A549 (cell line): ENCODE measurements at regions not wholly inside any gene's neighbourhood (a gene's known extent, or its start where the extent isn't known, plus 50 kb on each side); places are given as distances from the start of the nearest gene placed in this dataset.
"Not testable (repeated sequence)": the region's sequence is repeated elsewhere in the genome, so short reads cannot be mapped to it uniquely, and the experiment has no call there.

Source experiments
- ATAC-seq, 2 experiments: fragments of 200-7000 bp in 1 of 2; fragments of >200 bp in 1 of 2; cut with Nextera tagmentation in 1 of 2; cut with Tn5 transposase in 1 of 2; 3 replicates each; pipeline versions ENCODE4 v1.8.0 to v1.9.1; 2018 to 2020; ENCODE audit warnings: mild to moderate bottlenecking in 1 of 2, moderate library complexity in 1 of 2
- CTCF ChIA-PET: fragments of 300-600 bp; sonication (Branson Sonifier 250); formaldehyde crosslinking; extraction: SDS; loops from one replicate; lab custom pipeline; 2021; ENCODE audit warnings: antibody characterized with exemption, inconsistent platforms; lab: Yijun Ruan, JAX
- POLR2A ChIA-PET: fragments of 350-600 bp; formaldehyde crosslinking; extraction: SDS; loops from one replicate; lab custom pipeline; 2021; ENCODE audit warnings: antibody characterized with exemption, inconsistent platforms; lab: Yijun Ruan, JAX
- DNase-seq, 2 experiments: peaks; one replicate each; pipeline versions ENCODE4 v3.0.0 to v3.0.0-alpha.2; 2011 to 2016; ENCODE audit warnings: low read depth in 1 of 2, low spot score in 1 of 2
- FAIRE-seq: peaks from 2 replicates; lab custom pipeline; 2011; peaks lifted over from hg19 to GRCh38; lab: Jason Lieb, UNC
- H3K27ac ChIP-seq, 2 experiments: fragments of >200 bp; sonication (Bioruptor Twin); formaldehyde crosslinking; 3 replicates each; pipeline ENCODE4 v1.5.1; 2016 to 2017
- H3K4me1 ChIP-seq: fragments of >200 bp; sonication (Bioruptor Twin); formaldehyde crosslinking; 3 replicates; pipeline ENCODE4 v1.6.1; 2016
- H3K4me2 ChIP-seq: fragments of >200 bp; sonication (Bioruptor Twin); formaldehyde crosslinking; 3 replicates; pipeline ENCODE4 v1.6.1; 2016
- H3K4me3 ChIP-seq: fragments of >200 bp; sonication (Bioruptor Twin); formaldehyde crosslinking; 3 replicates; pipeline ENCODE4 v1.5.1; 2016
- H3K9me3 ChIP-seq: fragments of >200 bp; sonication (Bioruptor Twin); formaldehyde crosslinking; 3 replicates; pipeline ENCODE4 v1.6.1; 2016
- WGBS: methylation state at CpG from one replicate; pipeline ENCODE4 v1.1.6; 2017; ENCODE audit errors: missing lambda C conversion rate; 5-methylcytosine and 5-hydroxymethylcytosine counted together

GRCh38 chr5:34096033-34096432, 53.0 kb upstream of the C1QTNF3 start:
- WGBS: 100% methylated on average over 1 of the region's 2 CpGs
- FAIRE-seq, H3K4me2 ChIP-seq, H3K27ac ChIP-seq, H3K9me3 ChIP-seq, ATAC-seq, H3K4me3 ChIP-seq, POLR2A ChIA-PET, CTCF ChIA-PET, DNase-seq, H3K4me1 ChIP-seq: not testable (repeated sequence)

DNA sequence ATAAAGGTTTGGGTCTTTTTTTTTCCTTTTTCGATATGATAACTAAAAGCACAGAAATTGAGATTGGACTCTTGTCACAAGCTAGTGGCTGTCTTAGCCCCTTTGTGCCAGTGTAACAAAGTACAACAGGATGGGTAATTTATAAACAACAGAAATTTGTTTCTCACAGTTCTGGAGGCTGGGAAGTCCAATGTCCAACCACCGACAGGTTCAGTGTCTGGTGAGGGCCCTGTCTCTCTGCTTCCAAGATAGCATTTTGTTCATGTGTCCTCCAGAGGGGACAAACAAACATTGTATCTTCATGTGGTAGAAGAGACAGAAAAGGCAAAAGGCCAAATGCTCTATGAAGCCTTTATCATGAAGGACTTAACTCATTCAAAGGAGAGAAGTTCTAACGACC, 56.9 kb upstream of the C1QTNF3 start:
- H3K27ac ChIP-seq, DNase-seq, CTCF ChIA-PET, POLR2A ChIA-PET, H3K4me2 ChIP-seq, FAIRE-seq, ATAC-seq, H3K4me3 ChIP-seq, H3K4me1 ChIP-seq, H3K9me3 ChIP-seq: not testable (repeated sequence)
- WGBS: 71% methylated on average over 3 of the region's 3 CpGs

DNA sequence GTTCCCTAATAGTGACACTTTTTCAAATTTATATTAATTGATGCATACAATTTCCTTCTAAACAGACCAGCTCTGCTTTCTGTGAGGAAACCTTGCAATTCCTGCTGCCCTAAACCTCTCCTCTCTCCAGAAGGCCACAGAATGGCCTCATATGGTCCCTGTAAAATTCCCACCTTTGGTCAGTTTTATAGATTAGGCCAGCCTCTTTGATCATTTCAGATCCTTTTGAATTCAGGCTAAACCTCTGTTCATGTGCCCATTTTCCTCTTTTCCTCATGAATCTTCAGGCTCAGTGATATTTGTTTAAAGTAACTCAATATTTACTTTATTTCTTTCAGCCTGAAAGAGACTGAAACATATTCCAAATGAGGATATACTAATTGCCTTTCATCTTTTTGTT, 58.6 kb upstream of the C1QTNF3 start:
- POLR2A ChIA-PET, FAIRE-seq, DNase-seq, H3K27ac ChIP-seq, H3K9me3 ChIP-seq, H3K4me2 ChIP-seq, CTCF ChIA-PET, H3K4me1 ChIP-seq, ATAC-seq, H3K4me3 ChIP-seq: not testable (repeated sequence)

DNA sequence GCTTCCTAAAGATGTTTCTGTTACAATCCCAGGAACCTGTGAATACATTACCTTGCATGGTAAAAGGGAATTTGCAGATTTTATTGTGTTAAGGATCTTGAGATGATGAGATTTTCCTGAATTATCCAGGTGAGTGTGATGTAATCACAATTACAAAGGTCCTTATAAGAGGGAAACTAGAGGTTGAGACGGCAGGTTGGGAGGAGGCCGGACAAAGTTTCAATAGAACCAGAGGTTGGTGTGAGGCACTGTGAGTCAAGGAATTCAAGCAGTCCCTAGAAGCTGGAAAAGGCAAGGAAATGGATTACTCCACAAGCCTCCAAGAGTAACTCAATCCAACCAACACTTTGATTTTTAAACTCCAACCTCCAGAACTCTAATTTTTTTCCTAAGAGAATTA, 65.9 kb upstream of the C1QTNF3 start:
- DNase-seq, CTCF ChIA-PET, H3K4me3 ChIP-seq, H3K9me3 ChIP-seq, H3K4me1 ChIP-seq, POLR2A ChIA-PET, ATAC-seq, H3K27ac ChIP-seq, H3K4me2 ChIP-seq, FAIRE-seq: not testable (repeated sequence)
- 66% methylated on average over 2 of the region's 2 CpGs for WGBS

DNA sequence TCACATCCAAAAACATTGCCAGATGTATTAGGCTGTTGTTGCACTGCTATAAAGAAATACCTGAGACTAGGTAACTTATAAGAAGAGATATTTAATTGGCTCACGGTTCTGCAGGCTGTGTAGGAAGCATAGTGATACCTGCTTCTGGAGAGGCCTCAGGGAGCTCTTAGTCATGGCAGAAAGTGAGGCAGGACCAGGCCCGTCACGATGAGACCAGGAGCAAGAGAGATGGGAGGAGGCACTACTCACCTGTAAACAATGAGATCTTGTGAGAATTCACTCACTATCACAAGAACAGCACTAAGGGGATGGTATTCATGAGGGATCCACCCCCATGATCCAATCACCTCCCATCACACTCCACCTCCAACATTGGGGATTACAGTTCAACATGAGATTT, 81.3 kb upstream of the C1QTNF3 start:
- H3K4me2 ChIP-seq, DNase-seq, H3K9me3 ChIP-seq, FAIRE-seq, H3K4me1 ChIP-seq, CTCF ChIA-PET, POLR2A ChIA-PET, H3K27ac ChIP-seq, H3K4me3 ChIP-seq, ATAC-seq: not testable (repeated sequence)
- 71% methylated on average over 3 of the region's 3 CpGs for WGBS

DNA sequence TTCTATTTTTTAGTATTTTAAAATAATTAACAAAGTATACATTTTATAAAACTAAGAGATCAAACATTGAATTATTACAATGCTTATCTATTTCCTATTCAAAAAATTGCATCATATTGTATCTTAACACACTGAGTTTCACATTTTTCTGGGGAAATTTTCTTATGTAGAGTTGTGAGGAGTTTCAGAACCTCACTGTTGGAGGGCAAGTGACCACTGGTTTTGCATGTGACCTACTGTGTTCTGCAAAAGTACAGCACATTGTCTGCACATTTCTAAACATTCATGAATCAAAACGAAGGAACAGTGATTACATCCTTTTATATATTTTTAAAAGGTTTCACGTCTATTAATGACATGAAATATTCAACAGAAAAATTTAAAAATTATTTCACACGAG, 82.3 kb upstream of the C1QTNF3 start:
- ATAC-seq, H3K4me2 ChIP-seq, FAIRE-seq, DNase-seq, H3K9me3 ChIP-seq, POLR2A ChIA-PET, H3K4me1 ChIP-seq, CTCF ChIA-PET, H3K27ac ChIP-seq, H3K4me3 ChIP-seq: not testable (repeated sequence)
- WGBS: 48% methylated on average over 3 of the region's 3 CpGs

GRCh38 chr5:34126741-34127140, 83.7 kb upstream of the C1QTNF3 start:
- ATAC-seq, FAIRE-seq, H3K4me1 ChIP-seq, H3K9me3 ChIP-seq, H3K4me2 ChIP-seq, H3K4me3 ChIP-seq, DNase-seq, H3K27ac ChIP-seq, CTCF ChIA-PET, POLR2A ChIA-PET: not testable (repeated sequence)
- 77% methylated on average over 3 of the region's 3 CpGs for WGBS

- CTCF ChIA-PET, H3K4me2 ChIP-seq, H3K4me1 ChIP-seq, DNase-seq, ATAC-seq, FAIRE-seq, H3K4me3 ChIP-seq, POLR2A ChIA-PET, H3K9me3 ChIP-seq, H3K27ac ChIP-seq: not testable (repeated sequence)
- WGBS: 71% methylated on average over 3 of the region's 3 CpGs
Measured at GRCh38 chr5:34127818-34128217, 84.8 kb upstream of the C1QTNF3 start.

DNA sequence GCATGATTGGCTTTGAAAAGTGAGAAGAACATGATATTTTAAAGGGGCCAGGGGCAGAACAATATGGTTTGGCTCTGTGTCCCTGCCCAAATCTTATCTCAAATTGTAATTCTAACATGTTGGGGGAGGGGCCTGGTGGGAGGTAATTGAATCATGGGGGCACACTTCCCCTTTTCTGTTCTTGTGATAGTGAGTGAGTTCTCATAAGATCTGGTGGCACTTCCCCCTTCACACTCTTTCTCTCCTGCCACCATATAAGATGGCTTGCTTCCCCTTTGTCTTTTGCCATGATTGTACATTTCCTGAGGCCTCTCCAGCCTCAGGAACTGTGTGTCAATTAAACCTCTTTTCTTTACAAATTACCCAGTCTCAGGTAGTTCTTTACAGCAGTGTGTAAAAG, 85.9 kb upstream of the C1QTNF3 start:
- ATAC-seq, FAIRE-seq, H3K9me3 ChIP-seq, H3K4me3 ChIP-seq, H3K27ac ChIP-seq, POLR2A ChIA-PET, H3K4me1 ChIP-seq, DNase-seq, CTCF ChIA-PET, H3K4me2 ChIP-seq: not testable (repeated sequence)

GRCh38 chr5:34154988-34155387, 112.0 kb upstream of the C1QTNF3 start:
- H3K9me3 ChIP-seq, FAIRE-seq, H3K27ac ChIP-seq, DNase-seq, ATAC-seq, H3K4me2 ChIP-seq, CTCF ChIA-PET, H3K4me3 ChIP-seq, H3K4me1 ChIP-seq, POLR2A ChIA-PET: not testable (repeated sequence)
- 56% methylated on average over 4 of the region's 4 CpGs for WGBS

GRCh38 chr5:34156703-34157414, 113.8 kb upstream of the C1QTNF3 start:
- FAIRE-seq, ATAC-seq, POLR2A ChIA-PET, H3K27ac ChIP-seq, H3K9me3 ChIP-seq, DNase-seq, H3K4me3 ChIP-seq, H3K4me2 ChIP-seq, CTCF ChIA-PET, H3K4me1 ChIP-seq: not testable (repeated sequence)
- WGBS: 80% methylated on average over 4 of the region's 4 CpGs

DNA sequence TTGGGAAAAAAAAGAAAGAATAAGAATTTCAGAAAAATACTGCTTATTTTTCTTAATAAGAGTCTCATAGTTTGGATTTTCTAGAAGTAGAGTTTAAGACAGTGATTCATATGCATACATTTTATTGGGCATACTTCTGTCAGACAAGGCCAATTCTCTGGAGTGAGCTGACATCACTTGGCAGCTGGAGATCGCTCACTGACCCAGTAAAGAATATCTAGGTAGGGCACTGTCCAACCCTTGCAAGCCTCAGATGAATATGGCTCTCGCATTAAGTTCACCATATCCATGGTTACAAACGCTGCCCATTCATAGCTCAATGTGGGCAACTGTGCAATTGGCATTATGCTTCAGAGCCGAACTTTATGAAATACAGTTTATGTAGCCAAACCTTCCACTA, 117.9 kb upstream of the C1QTNF3 start:
- FAIRE-seq, H3K4me3 ChIP-seq, H3K4me2 ChIP-seq, H3K9me3 ChIP-seq, ATAC-seq, H3K27ac ChIP-seq, H3K4me1 ChIP-seq, POLR2A ChIA-PET, DNase-seq, CTCF ChIA-PET: not testable (repeated sequence)
- 82% methylated on average over 4 of the region's 4 CpGs for WGBS
